SK-N-MC (cell line): ENCODE measurements at regions not wholly inside any gene's neighbourhood (a gene's known extent, or its start where the extent isn't known, plus 50 kb on each side); places are given as distances from the start of the nearest gene placed in this dataset.

Experiments used
- DNase-seq: peaks from one replicate; pipeline ENCODE4 v3.0.0-alpha.2; 2011; ENCODE audit warnings: low read depth, low spot score
- H3K27ac ChIP-seq: fragments of 200-600 bp; sonication (generic); 2 replicates; pipeline ENCODE4 v1.5.1; 2016; ENCODE audit warnings: mixed run types
- H3K36me3 ChIP-seq: fragments of 200-600 bp; sonication (generic); 2 replicates; pipeline ENCODE4 v1.6.1; 2017; ENCODE audit warnings: antibody characterized with exemption, low read length, mixed read lengths; ENCODE audit not compliant: insufficient read depth
- H3K4me3 ChIP-seq: fragments of 200-600 bp; sonication (generic); 2 replicates; pipeline ENCODE4 v1.5.1; 2016
- H3K9ac ChIP-seq: fragments of 200-600 bp; sonication (generic); 2 replicates; pipeline ENCODE4 v1.8.0; 2017; ENCODE audit warnings: mixed run types, mixed read lengths; ENCODE audit not compliant: insufficient read length
- H3K9me3 ChIP-seq: fragments of 200-600 bp; sonication (generic); 2 replicates; pipeline ENCODE4 v1.6.1; 2017; ENCODE audit warnings: low read depth, mild to moderate bottlenecking, antibody characterized with exemption, low read length, moderate library complexity, mixed read lengths
- EZH2 ChIP-seq: fragments of 200-600 bp; sonication (generic); IDR thresholded peaks from one replicate; pipeline ENCODE4 v1.6.1; 2017; ENCODE audit warnings: antibody characterized with exemption
- FOXP2 ChIP-seq: optimal IDR thresholded peaks from 2 replicates; pipeline ENCODE3; 2011; ENCODE audit warnings: mild to moderate bottlenecking, moderate library complexity; ENCODE audit not compliant: insufficient read depth; ENCODE audit errors: extremely low read length, control extremely low read depth
- POLR2AphosphoS5 ChIP-seq: IDR thresholded peaks from 2 replicates; pipeline ENCODE4 v1.6.1; 2012; ENCODE audit warnings: mild to moderate bottlenecking, low read depth, low read length, borderline replicate concordance

- Histone ChIP-seq H3K27ac (no peak overlapping the region), H3K36me3 (no peaks in the 10 kb centered on the region), H3K4me3 (no peak overlapping the region), H3K9ac (no peak overlapping the region), H3K9me3 (no peaks in the 10 kb centered on the region)
- DNase-seq: no peak
- TF ChIP-seq EZH2 (no peak), FOXP2 (no peak)
These were observed 126.3 kb upstream of the ASTN2 start for GRCh38 chr9:117541181-117541580.

GRCh38 chr9:117535973-117536372 is 121.1 kb upstream of the ASTN2 start:
- no peaks in the 10 kb centered on the region for H3K9me3 ChIP-seq
- no peak overlapping the region for H3K27ac ChIP-seq
- no peak for DNase-seq
- TF ChIP-seq EZH2 (no peak), FOXP2 (no peak), POLR2AphosphoS5 (no peak)
- H3K36me3 ChIP-seq: no peaks in the 10 kb centered on the region
- no peak overlapping the region for H3K9ac ChIP-seq
- H3K4me3 ChIP-seq: no peak overlapping the region

DNA sequence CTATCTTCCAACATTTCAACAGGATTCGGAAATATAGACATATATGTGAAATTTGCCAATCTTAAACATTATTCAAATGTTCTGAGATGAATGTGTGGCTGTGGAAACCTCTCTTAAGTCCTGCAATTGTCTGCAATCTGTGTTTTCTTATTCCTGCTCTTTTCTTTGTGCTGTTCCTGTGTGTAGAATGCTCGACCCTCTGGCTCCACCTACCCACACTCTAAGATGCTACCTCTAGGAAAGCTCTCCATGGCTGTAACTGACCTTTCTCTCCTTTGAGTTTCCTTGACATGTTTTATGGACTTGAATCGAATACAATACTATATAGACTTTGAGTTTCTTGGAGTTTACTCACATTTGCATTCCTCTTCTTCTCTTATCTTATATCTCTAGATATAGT is 120.6 kb upstream of the ASTN2 start:
- H3K9me3 ChIP-seq: no peaks in the 10 kb centered on the region
- DNase-seq: no peak
- TF ChIP-seq POLR2AphosphoS5 (no peak), EZH2 (no peak), FOXP2 (no peak)
- H3K27ac ChIP-seq: no peak overlapping the region
- H3K4me3 ChIP-seq: no peak overlapping the region
- no peak overlapping the region for H3K9ac ChIP-seq
- H3K36me3 ChIP-seq: no peaks in the 10 kb centered on the region

DNA sequence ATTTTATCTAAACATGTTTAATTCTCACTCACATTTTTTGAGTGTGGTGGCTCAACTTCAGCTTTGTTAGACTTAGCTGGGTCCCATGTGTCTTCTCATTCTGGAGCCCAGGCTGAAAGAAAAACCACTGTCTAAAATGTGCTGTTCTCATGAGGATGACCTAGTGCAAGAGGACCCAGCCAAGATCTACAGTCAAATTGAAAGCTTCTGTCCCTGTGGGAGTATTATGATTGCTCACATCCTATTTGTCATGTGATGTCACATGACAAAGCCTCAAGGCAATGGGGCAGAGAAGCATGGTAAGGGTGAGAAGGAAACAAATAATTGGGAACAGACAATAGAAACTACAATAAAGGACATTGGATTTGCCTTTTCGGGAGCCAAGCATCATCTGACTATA is 113.4 kb upstream of the ASTN2 start:
- Histone ChIP-seq H3K9ac (no peak overlapping the region), H3K36me3 (no peaks in the 10 kb centered on the region), H3K27ac (no peak overlapping the region), H3K9me3 (no peaks in the 10 kb centered on the region), H3K4me3 (no peak overlapping the region)
- DNase-seq: no peak
- TF ChIP-seq EZH2 (no peak), POLR2AphosphoS5 (no peak), FOXP2 (no peak)

GRCh38 chr9:117526674-117527073 is 111.8 kb upstream of the ASTN2 start:
- no peak overlapping the region for H3K27ac ChIP-seq
- no peaks in the 10 kb centered on the region for H3K9me3 ChIP-seq
- H3K4me3 ChIP-seq: no peak overlapping the region
- no peak for DNase-seq
- H3K9ac ChIP-seq: no peak overlapping the region
- no peak for TF ChIP-seq POLR2AphosphoS5
- no peak for TF ChIP-seq FOXP2
- no peak for TF ChIP-seq EZH2
- H3K36me3 ChIP-seq: no peaks in the 10 kb centered on the region

DNA sequence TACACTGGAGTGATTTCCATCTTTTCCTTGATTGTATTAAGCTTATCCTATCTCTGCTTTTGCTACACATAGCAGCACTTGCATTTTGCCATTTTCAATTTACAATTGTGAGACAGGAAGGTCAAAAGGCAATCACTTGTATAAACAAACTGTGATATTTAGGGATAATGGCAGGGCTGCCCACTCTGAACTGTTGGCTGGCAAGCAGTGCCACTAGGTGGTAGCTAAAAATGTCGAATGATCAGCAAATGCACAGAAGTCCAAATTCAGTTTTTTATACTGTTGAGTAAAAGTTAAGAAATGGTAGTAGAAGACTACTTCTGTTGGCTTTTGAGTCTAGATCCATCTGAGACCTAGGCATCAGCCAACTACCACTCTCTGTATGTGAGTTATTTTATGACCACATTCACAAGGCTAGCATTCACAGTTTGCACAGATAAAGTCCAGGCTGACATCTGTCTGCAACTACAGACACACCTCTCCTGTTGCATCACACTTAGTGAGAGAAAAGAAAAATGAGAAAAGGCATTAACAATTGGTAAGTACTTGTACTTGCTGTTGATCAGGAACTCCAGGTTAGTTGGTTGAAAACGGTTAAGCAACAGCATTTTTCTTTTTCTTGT is 108.8 kb upstream of the ASTN2 start:
- no peaks in the 10 kb centered on the region for H3K36me3 ChIP-seq
- no peak overlapping the region for H3K9ac ChIP-seq
- TF ChIP-seq EZH2 (no peak), FOXP2 (no peak), POLR2AphosphoS5 (no peak)
- H3K9me3 ChIP-seq: no peaks in the 10 kb centered on the region
- H3K4me3 ChIP-seq: no peak overlapping the region
- no peak for DNase-seq
- no peak overlapping the region for H3K27ac ChIP-seq

DNA sequence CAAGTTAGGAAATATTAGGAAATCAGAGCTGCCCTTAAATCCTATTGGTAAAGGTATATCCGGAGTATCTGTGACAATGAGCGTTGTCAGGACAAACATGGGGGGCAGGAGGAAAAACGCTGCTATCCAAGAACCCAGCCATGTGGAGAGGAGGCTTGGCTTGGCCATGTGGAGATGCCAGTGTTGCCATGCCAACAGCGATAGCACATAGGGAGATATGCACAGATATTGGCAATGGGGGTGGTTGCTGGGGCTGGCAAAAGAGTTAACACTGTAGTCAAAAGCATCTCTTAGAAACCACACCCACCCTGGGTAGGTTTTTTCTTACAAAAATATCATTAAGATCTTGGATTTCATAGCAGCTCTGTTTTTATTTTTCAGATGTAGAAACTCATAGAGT is 106.4 kb upstream of the ASTN2 start:
- Histone ChIP-seq H3K4me3 (no peak overlapping the region), H3K36me3 (no peaks in the 10 kb centered on the region), H3K9me3 (no peaks in the 10 kb centered on the region), H3K9ac (no peak overlapping the region), H3K27ac (no peak overlapping the region)
- TF ChIP-seq POLR2AphosphoS5 (no peak), FOXP2 (no peak), EZH2 (no peak)
- no peak for DNase-seq

DNA sequence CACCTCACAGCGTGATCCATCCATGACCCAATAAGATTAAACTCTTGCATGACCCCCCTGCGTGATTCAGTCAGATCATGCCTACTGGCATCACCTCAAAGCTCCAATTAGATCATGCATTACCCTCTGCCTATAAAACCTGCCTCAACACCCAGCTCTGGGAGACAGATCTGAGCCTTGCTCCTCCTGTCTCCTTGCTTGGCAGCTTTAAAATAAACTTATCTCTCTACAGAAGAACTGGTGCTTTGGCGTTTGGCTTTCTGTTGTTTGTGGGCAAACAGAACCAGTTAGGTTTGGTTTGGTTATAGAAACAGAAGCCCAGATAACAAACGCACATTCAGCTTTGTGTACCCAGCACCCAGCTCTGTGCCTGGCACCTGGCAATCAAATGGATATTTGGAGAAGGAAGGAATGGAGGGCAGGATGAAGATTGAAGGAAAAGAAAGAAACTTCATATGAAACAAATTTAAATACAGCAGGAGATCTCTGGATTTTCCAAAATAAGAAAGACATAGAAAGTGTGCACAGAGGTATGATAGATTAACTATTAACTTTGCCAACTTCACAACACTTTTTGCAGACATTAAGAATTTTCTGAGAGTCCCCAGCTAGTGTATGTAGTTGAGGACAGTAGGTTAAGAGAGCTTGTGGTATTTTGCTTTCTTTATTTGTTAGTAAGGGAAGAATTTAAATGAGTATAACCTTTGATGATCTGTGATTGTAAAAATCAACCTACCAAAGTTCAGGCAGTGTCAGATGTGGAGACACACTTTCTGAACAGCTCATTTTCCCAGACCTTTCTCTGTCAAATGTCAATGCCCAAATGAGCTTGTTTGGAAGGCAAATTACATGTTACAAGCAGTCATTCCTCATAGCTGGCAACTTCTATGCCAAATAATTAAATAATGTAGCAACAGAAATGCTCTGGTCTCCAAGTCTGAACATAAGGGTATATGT is 102.1 kb upstream of the ASTN2 start:
- Histone ChIP-seq H3K9ac (no peak overlapping the region), H3K9me3 (no peaks in the 10 kb centered on the region), H3K4me3 (no peak overlapping the region), H3K27ac (no peak overlapping the region), H3K36me3 (no peaks in the 10 kb centered on the region)
- DNase-seq: no peak
- no peak for TF ChIP-seq POLR2AphosphoS5
- TF ChIP-seq EZH2: no peak
- TF ChIP-seq FOXP2: no peak
